Endometrial microvascular endothelial cells (primary cell): ENCODE measurements at regions not wholly inside any gene's neighbourhood (a gene's known extent, or its start where the extent isn't known, plus 50 kb on each side); places are given as distances from the start of the nearest gene placed in this dataset.
"Not testable (repeated sequence)": the region's sequence is repeated elsewhere in the genome, so short reads cannot be mapped to it uniquely, and the experiment has no call there.

ENCODE experiments used
- in situ Hi-C: cut with HindIII; loops from 2 replicates; pipeline ENCODE4 v1.10.0; 2017; ENCODE audit warnings: low sequenced_read_pairs, low pct_unique_long_range_greater_than_20kb; ENCODE audit errors: inconsistent ontology term

GRCh38 chr6:85163156-85164080 is 286.5 kb upstream of the NT5E start:
- in situ Hi-C loops: no loop called here

GRCh38 chr6:85157311-85157710 is 292.6 kb upstream of the NT5E start:
- in situ Hi-C loops: no loop called here

DNA sequence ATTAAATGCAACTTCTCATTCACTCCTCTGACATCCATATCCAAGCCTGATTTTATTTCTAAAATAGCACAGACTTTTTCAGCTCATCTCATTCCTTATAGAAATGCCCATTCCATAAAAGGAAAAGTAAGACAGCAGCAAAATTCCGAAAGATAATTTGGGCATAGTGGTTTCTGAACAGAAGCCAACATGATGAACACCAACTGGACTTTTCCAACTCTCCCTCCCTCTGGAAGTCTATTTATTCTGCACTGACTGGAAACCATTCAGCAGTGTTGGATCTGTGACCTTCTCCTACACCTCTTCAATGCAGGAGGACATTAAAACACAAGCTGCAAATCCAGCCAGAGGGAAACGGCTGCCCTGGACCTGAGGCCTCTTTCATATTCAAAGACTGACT is 306.2 kb upstream of the NT5E start:
- in situ Hi-C loops: no loop called here

GRCh38 chr6:85137865-85138264 is 312.0 kb upstream of the NT5E start:
- in situ Hi-C loops: no loop called here

GRCh38 chr6:85136310-85136709 is 313.6 kb upstream of the NT5E start:
- in situ Hi-C loops: no loop called here

GRCh38 chr6:85135376-85136094 is 314.3 kb upstream of the NT5E start:
- in situ Hi-C loops: no loop called here

- in situ Hi-C loops: no loop called here
These were observed 315.7 kb upstream of the NT5E start for GRCh38 chr6:85134172-85134571.

GRCh38 chr6:85132091-85132490 is 317.8 kb upstream of the NT5E start:
- in situ Hi-C loops: no loop called here

DNA sequence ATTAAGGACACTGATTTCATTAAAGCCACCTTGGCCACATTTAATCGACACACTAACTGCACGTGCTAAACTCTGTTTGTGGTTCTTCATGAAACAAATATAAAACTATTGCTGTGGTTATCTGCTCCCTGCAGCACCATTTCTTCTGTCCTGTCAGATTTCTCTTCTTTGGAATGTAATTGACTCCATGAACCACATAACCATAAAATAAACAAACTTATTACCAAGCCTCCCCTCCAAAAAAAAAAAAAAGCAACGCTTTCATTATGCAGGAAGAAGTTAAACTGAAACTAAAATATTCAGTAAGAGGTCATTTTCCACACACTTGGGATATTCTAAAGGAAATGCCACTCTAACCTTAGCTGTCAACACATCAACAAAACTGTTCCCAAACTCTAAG is 319.1 kb upstream of the NT5E start:
- in situ Hi-C loops: no loop called here

- in situ Hi-C loops: no loop called here
These were observed 320.0 kb upstream of the NT5E start for GRCh38 chr6:85129881-85130280.

GRCh38 chr6:85128781-85129180 is 321.1 kb upstream of the NT5E start:
- in situ Hi-C loops: no loop called here

DNA sequence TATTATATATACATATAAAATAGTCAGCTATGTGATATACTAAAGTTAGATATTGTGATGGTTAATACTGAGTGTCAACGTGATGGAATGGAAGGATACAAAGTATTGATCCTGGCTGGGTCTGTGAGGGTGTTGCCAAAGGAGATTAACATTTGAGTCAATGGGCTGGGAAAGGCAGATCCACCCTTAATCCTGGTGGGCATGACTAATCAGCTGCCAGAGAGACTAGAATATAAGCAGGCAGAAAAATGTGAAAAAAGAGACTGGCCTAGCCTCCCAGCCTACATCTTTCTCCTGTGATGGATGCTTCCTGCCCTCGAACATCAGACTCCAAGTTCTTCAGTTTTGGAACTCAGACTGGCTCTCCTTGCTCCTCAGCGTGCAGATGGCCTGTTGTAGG is 321.6 kb upstream of the NT5E start:
- in situ Hi-C loops: not testable (repeated sequence)

DNA sequence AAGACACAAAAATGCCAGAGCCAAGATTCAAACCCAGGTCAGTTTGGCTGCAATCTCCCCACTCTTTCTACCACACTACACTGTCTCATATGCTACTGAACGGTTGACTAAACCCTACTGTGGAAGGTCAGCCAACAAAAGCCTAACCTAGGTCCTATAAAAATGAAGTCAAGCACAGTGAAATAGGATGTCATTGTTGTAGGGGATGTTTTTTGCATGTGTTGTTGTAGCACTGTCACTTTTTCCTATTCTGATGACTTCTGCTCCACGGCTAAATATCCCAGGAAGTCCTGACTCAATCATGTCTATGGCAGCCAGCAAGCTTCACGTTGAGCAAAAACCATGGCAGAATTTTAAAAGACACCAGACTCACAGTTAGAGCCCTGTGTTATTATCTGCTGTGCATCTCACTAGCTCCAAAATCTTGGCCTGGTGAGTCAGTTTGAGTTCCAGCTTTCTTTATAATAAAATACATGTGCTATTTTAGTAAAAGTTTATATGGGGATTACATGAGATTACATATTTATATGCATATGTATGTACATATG is 322.1 kb upstream of the NT5E start:
- in situ Hi-C loops: no loop called here

- in situ Hi-C loops: no loop called here
These were observed 322.8 kb upstream of the NT5E start for GRCh38 chr6:85127168-85127498.

- in situ Hi-C loops: no loop called here
These were observed 323.3 kb upstream of the NT5E start for GRCh38 chr6:85126485-85127167.

DNA sequence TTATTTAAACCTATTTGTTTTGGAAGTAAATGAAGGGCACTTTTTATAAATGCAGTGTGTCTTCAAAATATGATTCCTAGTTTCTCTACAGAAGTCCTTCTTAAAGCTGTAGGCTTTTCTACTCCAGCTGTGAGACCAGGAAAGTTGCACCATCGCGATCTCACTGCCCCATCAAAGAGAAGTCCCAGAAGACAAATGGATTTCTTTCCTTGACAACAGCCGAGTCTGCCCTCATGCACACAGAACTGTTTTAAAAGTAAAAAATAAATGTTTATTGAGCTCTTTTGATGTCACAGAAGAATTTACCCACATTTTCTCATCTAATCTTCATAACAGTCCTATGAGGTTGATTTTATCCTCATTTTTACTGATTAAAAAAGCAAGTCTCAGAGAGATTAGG is 324.4 kb upstream of the NT5E start:
- in situ Hi-C loops: no loop called here

DNA sequence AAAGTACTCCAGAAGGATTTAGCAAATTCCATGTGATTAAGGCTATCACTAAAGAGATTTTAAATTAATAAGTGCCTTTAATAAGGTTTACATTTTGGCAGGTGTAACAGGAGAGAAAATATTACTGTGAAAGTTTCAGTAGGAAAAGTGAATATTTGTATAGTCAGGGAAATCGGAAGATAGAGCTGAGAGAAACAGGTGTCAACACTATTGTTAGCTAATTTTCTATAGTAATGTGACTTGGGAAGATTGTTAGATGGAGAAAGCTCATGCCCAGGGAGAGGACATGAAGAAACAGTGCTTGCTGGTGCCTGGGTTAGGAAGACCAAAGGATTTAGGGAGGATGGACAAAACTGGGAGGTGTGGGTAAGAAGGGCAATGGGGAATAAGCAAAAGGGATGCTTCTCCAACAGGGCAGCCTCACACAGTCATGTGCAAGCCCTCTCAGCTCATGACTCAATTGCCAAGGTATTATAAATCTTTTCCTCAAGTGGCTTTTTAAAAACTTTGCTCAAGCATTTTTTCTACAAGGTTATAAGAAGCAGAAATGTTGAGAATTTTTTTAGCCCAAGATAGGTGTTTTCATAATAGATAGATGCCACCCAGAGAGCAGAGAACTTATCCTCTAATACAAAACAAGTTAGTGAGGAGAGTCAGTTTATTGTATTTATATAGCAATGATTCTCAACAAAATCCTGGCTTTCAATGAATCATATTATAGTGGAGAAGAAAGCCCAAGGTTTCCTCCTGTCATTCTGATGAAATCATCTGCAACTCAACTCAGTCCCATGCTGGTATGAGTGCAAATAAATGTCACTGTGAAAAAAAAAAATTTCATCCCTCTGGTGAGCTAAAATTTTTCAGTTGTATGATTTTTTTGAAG is 325.2 kb upstream of the NT5E start:
- in situ Hi-C loops: no loop called here

DNA sequence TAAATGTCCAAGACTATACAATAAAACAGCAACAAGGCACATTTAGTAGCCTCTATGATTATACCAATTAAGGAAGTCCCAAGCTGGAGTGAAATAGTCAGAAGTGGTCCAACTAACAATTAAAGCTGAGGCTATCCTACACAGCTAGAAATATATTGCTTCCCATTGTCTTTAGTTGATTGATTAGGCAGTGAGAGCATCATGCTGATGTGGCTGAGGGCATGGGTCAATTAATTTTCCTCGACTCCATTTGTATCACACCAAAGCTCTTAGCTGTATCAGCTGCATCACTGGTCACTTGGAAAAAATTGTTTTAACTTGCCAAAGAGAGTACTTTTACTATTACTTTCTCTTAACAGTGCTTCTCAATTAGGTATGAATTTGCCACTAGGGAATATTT is 328.7 kb upstream of the NT5E start:
- in situ Hi-C loops: no loop called here
